GM12878 (cell line): ENCODE measurements at regions not wholly inside any gene's neighbourhood (a gene's known extent, or its start where the extent isn't known, plus 50 kb on each side); places are given as distances from the start of the nearest gene placed in this dataset.

Experiments used
- ATAC-seq: fragments of 200-7000 bp; cut with Tn5 transposase; 3 replicates; pipeline ENCODE4 v1.9.1; 2020; ENCODE audit warnings: mild to moderate bottlenecking, moderate library complexity
- BruUV-seq: library from RNA; stranded (reverse); fragments of 400-500 nt; replicated peaks from 2 replicates; lab custom pipeline; 2021; lab: Mats Ljungman, UMichigan
- CTCF ChIA-PET: fragments of 300-600 bp; sonication (Branson Sonifier 250); formaldehyde crosslinking; extraction: SDS; loops from one replicate; lab custom pipeline; 2021; ENCODE audit warnings: inconsistent platforms; lab: Yijun Ruan, JAX
- POLR2A ChIA-PET: fragments of 350-600 bp; formaldehyde crosslinking; extraction: SDS; loops from one replicate; lab custom pipeline; 2021; ENCODE audit warnings: inconsistent platforms; lab: Charles Lee
- RAD21 ChIA-PET: fragments of 300-600 bp; sonication (Branson Sonifier 250); formaldehyde crosslinking; loops from one replicate; lab custom pipeline; 2023; ENCODE audit warnings: antibody characterized with exemption; ENCODE audit not compliant: unreplicated experiment; lab: Charles Lee
- SMC1A ChIA-PET: fragments of 300-600 bp; sonication (Branson Sonifier 250); formaldehyde crosslinking; loops from one replicate; lab custom pipeline; 2023; ENCODE audit not compliant: unreplicated experiment, uncharacterized antibody; lab: Charles Lee
- DNase-seq: peaks from one replicate; pipeline ENCODE4 v3.0.0-alpha.2; 2011; ENCODE audit warnings: low read depth, low spot score
- FAIRE-seq: peaks from 3 replicates; lab custom pipeline; 2011; peaks lifted over from hg19 to GRCh38; lab: Jason Lieb, UNC
- H2AFZ ChIP-seq: 2 replicates; pipeline ENCODE4 v1.6.0; 2011; ENCODE audit warnings: low read depth, low read length, control low read depth; ENCODE audit not compliant: control insufficient read depth
- H3K27ac ChIP-seq: 2 replicates; pipeline ENCODE4 v1.5.1; 2011; ENCODE audit warnings: control low read depth; ENCODE audit not compliant: control insufficient read depth, insufficient read depth
- H3K27me3 ChIP-seq, 2 experiments: replicated peaks in 1 of 2; 2 replicates each; pipeline versions ENCODE4 v1.6.0 to v1.6.1; 2011; ENCODE audit warnings: low read length in 1 of 2; ENCODE audit not compliant: control insufficient read depth in 2 of 2, insufficient read depth in 2 of 2
- H3K36me3 ChIP-seq, 2 experiments: 2 replicates each; pipeline ENCODE4 v1.5.1; 2011; ENCODE audit warnings: low read length in 1 of 2; ENCODE audit not compliant: control insufficient read depth in 2 of 2, insufficient read depth in 2 of 2
- H3K4me1 ChIP-seq: 2 replicates; pipeline ENCODE4 v1.6.1; 2011; ENCODE audit warnings: mild to moderate bottlenecking, low read length, moderate library complexity, mixed read lengths; ENCODE audit not compliant: control insufficient read depth, insufficient read depth
- H3K4me2 ChIP-seq: 2 replicates; pipeline ENCODE4 v1.6.0; 2011; ENCODE audit warnings: control low read depth; ENCODE audit not compliant: control insufficient read depth, insufficient read depth
- H3K4me3 ChIP-seq: fragments of 200-600 bp; sonication (generic); 2 replicates; pipeline ENCODE4 v1.5.1; 2016
- H3K79me2 ChIP-seq: 2 replicates; pipeline ENCODE4 v1.6.0; 2011; ENCODE audit warnings: low read length; ENCODE audit not compliant: control insufficient read depth, insufficient read depth
- H3K9ac ChIP-seq: 2 replicates; pipeline ENCODE4 v1.8.0; 2011; ENCODE audit warnings: low read length, control low read depth, mixed read lengths; ENCODE audit not compliant: control insufficient read depth, insufficient read depth
- H3K9me3 ChIP-seq: replicated peaks from 3 replicates; pipeline ENCODE4 v1.5.1; 2011; ENCODE audit warnings: mild to moderate bottlenecking, low read length; ENCODE audit not compliant: control insufficient read depth, insufficient read depth
- H4K20me1 ChIP-seq: 2 replicates; pipeline ENCODE4 v1.6.0; 2011; ENCODE audit not compliant: control insufficient read depth, insufficient read depth
- DPF2 ChIP-seq: fragments of 450-650 bp; IDR thresholded peaks from 2 replicates; pipeline ENCODE4 v1.6.1; 2017; ENCODE audit warnings: mild to moderate bottlenecking
- E4F1 ChIP-seq: fragments of 450-650 bp; IDR thresholded peaks from 2 replicates; pipeline ENCODE4 v1.6.1; 2018; ENCODE audit warnings: borderline replicate concordance, mild to moderate bottlenecking; ENCODE audit not compliant: partially characterized antibody
- ELK1 ChIP-seq: IDR thresholded peaks from 2 replicates; pipeline ENCODE4 v1.6.1; 2012; ENCODE audit warnings: low read depth, low read length, improper control_type of control experiment
- ETV6 ChIP-seq, 2 experiments: fragments of 450-650 bp in 1 of 2; IDR thresholded peaks in 1 of 2; conservative IDR thresholded peaks in 1 of 2; 2 replicates each; pipeline ENCODE4 v1.6.1; 2014; ENCODE audit warnings: antibody characterized with exemption in 1 of 2, borderline replicate concordance in 1 of 2, low read depth in 1 of 2, mild to moderate bottlenecking in 1 of 2, moderate library complexity in 1 of 2
- HDAC6 ChIP-seq: fragments of 200-600 bp; sonication (generic); IDR thresholded peaks from one replicate; pipeline ENCODE4 v1.8.0; 2017; ENCODE audit warnings: antibody characterized with exemption; ENCODE audit not compliant: unreplicated experiment
- JUND ChIP-seq: IDR thresholded peaks from 2 replicates; pipeline ENCODE4 v1.6.1; 2012; ENCODE audit warnings: low read depth, mild to moderate bottlenecking, low read length, improper control_type of control experiment, moderate library complexity
- KAT2A ChIP-seq: conservative IDR thresholded peaks from 2 replicates; pipeline ENCODE4 v1.6.1; 2011; ENCODE audit warnings: low read depth, low read length; ENCODE audit not compliant: control insufficient read depth
- MAX ChIP-seq: IDR thresholded peaks from 2 replicates; pipeline ENCODE4 v1.6.1; 2012; ENCODE audit warnings: low read depth, low read length, improper control_type of control experiment
- POLR2AphosphoS2 ChIP-seq: IDR thresholded peaks from 2 replicates; pipeline ENCODE4 v1.6.1; 2011; ENCODE audit warnings: low read depth, mild to moderate bottlenecking, low read length, improper control_type of control experiment, moderate library complexity
- RAD51 ChIP-seq: fragments of 450-650 bp; IDR thresholded peaks from 2 replicates; pipeline ENCODE4 v1.6.1; 2016; ENCODE audit warnings: moderate library complexity, mild to moderate bottlenecking, inconsistent platforms
- RELA ChIP-seq: fragments of 450-650 bp; IDR thresholded peaks from 2 replicates; pipeline ENCODE4 v1.8.0; 2014; ENCODE audit warnings: borderline replicate concordance; ENCODE audit not compliant: partially characterized antibody
- RELB ChIP-seq: fragments of 450-650 bp; IDR thresholded peaks from 2 replicates; pipeline ENCODE4 v1.6.1; 2017; ENCODE audit warnings: low read depth, mild to moderate bottlenecking, moderate library complexity
- RUNX3 ChIP-seq: IDR thresholded peaks from 2 replicates; pipeline ENCODE4 v1.6.1; 2012; ENCODE audit warnings: low read length, inconsistent platforms
- SMC3 ChIP-seq: IDR thresholded peaks from 2 replicates; pipeline ENCODE4 v1.6.1; 2011; ENCODE audit warnings: low read length, improper control_type of control experiment, borderline replicate concordance
- ZNF24 ChIP-seq: fragments of 450-650 bp; IDR thresholded peaks from 2 replicates; pipeline ENCODE4 v1.6.1; 2017; ENCODE audit warnings: antibody characterized with exemption, mild to moderate bottlenecking
- ZNF622 ChIP-seq: fragments of 450-650 bp; IDR thresholded peaks from 2 replicates; pipeline ENCODE4 v1.6.1; 2017; ENCODE audit warnings: mild to moderate bottlenecking, inconsistent platforms
- WGBS: methylation state at CpG from one replicate; pipeline ENCODE4 v1.1.6; 2016; ENCODE audit warnings: low lambda C conversion rate; ENCODE audit not compliant: insufficient replicate concordance, insufficient coverage; ENCODE audit errors: missing lambda C conversion rate; 5-methylcytosine and 5-hydroxymethylcytosine counted together
- in situ Hi-C: fragments of 300-500 bp; cut with MboI; formaldehyde crosslinking; loops from 9 replicates; pipeline ENCODE4 v1.14.3; 2018; ENCODE audit warnings: mixed read lengths
- intact Hi-C: fragments of 100-400 bp; cut with micrococcal nuclease; formaldehyde crosslinking; loops from one replicate; pipeline ENCODE4 v1.14.2; 2022; ENCODE audit not compliant: unreplicated experiment

- TF ChIP-seq RELB, result no peak
- no peak for TF ChIP-seq E4F1
- TF ChIP-seq RAD51, result no peak
Observed at GRCh38 chr2:8615252-8615575, 66.6 kb upstream of the ID2 start (continued).

GRCh38 chr2:8615576-8616281 lies 66.1 kb upstream of the ID2 start:
- H3K27ac ChIP-seq, result no peak overlapping the region
- H3K4me1 ChIP-seq, result no peaks in the 10 kb centered on the region
- no peak for ATAC-seq
- H3K9ac ChIP-seq, result no peak overlapping the region
- no peak for FAIRE-seq
- peaks cover 3% of the 10 kb centered on the region; the same call in 2 of the 3 replicates for H3K9me3 ChIP-seq
- H4K20me1 ChIP-seq, result peaks cover 3% of the 10 kb centered on the region; the same call in 1 of the 2 replicates
- WGBS, result 69% methylated on average over 14 of the region's 14 CpGs
- no peak overlapping the region for H2AFZ ChIP-seq
- CTCF ChIA-PET, result no interaction called here
- H3K27me3 ChIP-seq, result peaks cover 0 to 8% of the 10 kb centered on the region in 2 experiments
- intact Hi-C loops, result no loop called here
- H3K36me3 ChIP-seq, result no peaks in the 10 kb centered on the region
- no TSS peak for BruUV-seq
- POLR2A ChIA-PET, result no interaction called here
- DNase-seq, result no peak
- SMC1A ChIA-PET, result interaction anchor here (1.4 to 2.1 kb wide), 2 partner anchors 10 to 62 kb away, joined by 4 to 16 read pairs; no protein-coding TSS in a partner anchor
- RAD21 ChIA-PET, result interaction anchor here (1.2 kb wide), 1 partner anchor 32 kb away, joined by 3 read pairs; no protein-coding TSS in a partner anchor
- no peaks in the 10 kb centered on the region for H3K79me2 ChIP-seq
- H3K4me2 ChIP-seq, result no peak overlapping the region
- TF ChIP-seq JUND (no peak), POLR2AphosphoS2 (no peak), KAT2A (no peak), HDAC6 (no peak), MAX (no peak), ELK1 (no peak), ETV6 (conservative IDR thresholded peaks at IDR 0.05 in 1 of 2, IDR thresholded peaks at IDR 0.05 in 1 of 2; ENCODE audit: borderline replicate concordance in 1 of 2, low read depth in 1 of 2) (no peak), ZNF24 (no peak), SMC3 (no peak), RUNX3 (no peak), DPF2 (no peak), RELA (no peak), ZNF622 (no peak)
- no peak overlapping the region for H3K4me3 ChIP-seq
- in situ Hi-C loops, result no loop called here
